Bronchial epithelial cell (primary cell): ENCODE measurements at regions not wholly inside any gene's neighbourhood (a gene's known extent, or its start where the extent isn't known, plus 50 kb on each side); places are given as distances from the start of the nearest gene placed in this dataset.

Source experiments
- DNase-seq: peaks from one replicate; pipeline ENCODE4 v3.0.0-alpha.2; 2010; ENCODE audit warnings: low read depth
- FAIRE-seq: peaks from 2 replicates; lab custom pipeline; 2011; peaks lifted over from hg19 to GRCh38; lab: Jason Lieb, UNC
- H3K27me3 ChIP-seq: 2 replicates; pipeline ENCODE4 v1.5.1; 2011; ENCODE audit warnings: low read length; ENCODE audit not compliant: control insufficient read depth, insufficient read depth
- H3K36me3 ChIP-seq: 2 replicates; pipeline ENCODE4 v1.5.1; 2011; ENCODE audit warnings: low read length; ENCODE audit not compliant: control insufficient read depth, insufficient read depth
- H3K4me3 ChIP-seq: 2 replicates; pipeline ENCODE4 v1.5.1; 2011; ENCODE audit warnings: mild to moderate bottlenecking, low read depth, low read length, control low read depth
- TF ChIP-seq, protein P1 (sequence below): IDR thresholded peaks from 2 replicates; pipeline ENCODE4 v1.5.1; 2011; ENCODE audit warnings: mild to moderate bottlenecking, moderate library complexity, low read length, control low read depth, inconsistent platforms; ENCODE audit not compliant: insufficient read depth, severe bottlenecking

DNA sequence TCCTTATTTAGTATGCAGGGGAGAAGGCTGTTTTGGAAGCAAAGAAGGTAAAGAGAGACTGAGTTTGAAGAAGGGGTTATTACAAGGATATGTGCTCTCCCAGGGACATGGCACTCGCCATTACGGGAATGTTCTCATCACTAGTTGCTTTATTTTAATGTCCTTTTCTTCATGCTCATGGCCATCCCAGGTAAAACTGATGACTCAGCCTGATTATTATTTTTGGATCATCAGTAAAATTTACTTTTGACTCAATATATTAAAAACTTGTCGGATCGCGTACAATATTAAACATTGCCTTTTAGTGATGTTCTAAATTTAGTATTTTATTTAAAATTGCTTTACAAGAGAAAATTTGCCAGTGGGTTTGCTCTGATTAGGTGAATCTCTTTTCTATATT is 414.7 kb downstream of the TLE4 start:
- FAIRE-seq (no peak), DNase-seq (no peak)
- Histone ChIP-seq H3K4me3 (no peak overlapping the region), H3K27me3 (no peaks in the 10 kb centered on the region), H3K36me3 (no peaks in the 10 kb centered on the region)
- TF ChIP-seq, protein P1, sequence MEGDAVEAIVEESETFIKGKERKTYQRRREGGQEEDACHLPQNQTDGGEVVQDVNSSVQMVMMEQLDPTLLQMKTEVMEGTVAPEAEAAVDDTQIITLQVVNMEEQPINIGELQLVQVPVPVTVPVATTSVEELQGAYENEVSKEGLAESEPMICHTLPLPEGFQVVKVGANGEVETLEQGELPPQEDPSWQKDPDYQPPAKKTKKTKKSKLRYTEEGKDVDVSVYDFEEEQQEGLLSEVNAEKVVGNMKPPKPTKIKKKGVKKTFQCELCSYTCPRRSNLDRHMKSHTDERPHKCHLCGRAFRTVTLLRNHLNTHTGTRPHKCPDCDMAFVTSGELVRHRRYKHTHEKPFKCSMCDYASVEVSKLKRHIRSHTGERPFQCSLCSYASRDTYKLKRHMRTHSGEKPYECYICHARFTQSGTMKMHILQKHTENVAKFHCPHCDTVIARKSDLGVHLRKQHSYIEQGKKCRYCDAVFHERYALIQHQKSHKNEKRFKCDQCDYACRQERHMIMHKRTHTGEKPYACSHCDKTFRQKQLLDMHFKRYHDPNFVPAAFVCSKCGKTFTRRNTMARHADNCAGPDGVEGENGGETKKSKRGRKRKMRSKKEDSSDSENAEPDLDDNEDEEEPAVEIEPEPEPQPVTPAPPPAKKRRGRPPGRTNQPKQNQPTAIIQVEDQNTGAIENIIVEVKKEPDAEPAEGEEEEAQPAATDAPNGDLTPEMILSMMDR, result no peak

DNA sequence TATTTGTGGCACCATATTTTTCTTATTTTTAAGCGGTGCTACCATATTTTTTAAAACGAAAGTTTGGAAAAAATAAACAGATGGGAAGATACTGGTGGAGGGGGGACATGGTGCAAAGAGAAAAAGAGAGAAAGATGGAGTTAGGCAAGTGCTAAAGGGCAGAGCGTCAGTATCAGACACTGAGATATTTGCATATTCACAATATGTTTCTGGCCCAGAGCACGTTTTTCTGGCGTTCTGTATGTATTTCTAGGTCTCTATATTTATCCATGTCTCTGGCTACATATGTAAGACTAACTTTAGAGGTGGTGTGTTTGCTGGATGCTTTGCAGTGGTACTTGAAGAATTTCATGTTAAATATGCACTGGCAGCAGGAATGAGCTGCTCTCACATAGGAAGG is 414.0 kb downstream of the TLE4 start:
- FAIRE-seq (no peak), DNase-seq (no peak)
- no peaks in the 10 kb centered on the region for H3K27me3 ChIP-seq
- no peaks in the 10 kb centered on the region for H3K36me3 ChIP-seq
- no peak overlapping the region for H3K4me3 ChIP-seq
- TF ChIP-seq, protein P1, result no peak

DNA sequence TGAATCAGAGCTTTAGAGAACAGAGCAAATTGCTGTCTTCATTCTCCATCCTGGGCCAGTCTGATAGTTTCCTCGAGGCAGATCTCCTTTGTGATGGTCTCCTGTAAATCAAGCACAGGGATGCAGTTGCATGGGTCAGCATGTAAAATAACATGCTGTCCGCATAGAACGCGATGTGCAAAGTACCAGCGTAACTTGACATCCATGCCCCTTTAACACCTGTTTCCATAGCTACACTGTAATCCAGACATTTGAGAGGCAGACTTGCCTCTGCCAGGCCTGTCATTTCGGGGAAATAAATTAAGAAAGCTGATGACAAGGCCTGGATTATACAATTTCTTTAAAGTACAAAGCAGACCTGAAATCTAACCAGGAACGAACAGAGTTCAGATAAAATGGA is 413.5 kb downstream of the TLE4 start:
- FAIRE-seq, result no peak
- H3K36me3 ChIP-seq, result no peaks in the 10 kb centered on the region
- no peaks in the 10 kb centered on the region for H3K27me3 ChIP-seq
- no peak overlapping the region for H3K4me3 ChIP-seq
- TF ChIP-seq, protein P1, result no peak
- DNase-seq, result no peak

DNA sequence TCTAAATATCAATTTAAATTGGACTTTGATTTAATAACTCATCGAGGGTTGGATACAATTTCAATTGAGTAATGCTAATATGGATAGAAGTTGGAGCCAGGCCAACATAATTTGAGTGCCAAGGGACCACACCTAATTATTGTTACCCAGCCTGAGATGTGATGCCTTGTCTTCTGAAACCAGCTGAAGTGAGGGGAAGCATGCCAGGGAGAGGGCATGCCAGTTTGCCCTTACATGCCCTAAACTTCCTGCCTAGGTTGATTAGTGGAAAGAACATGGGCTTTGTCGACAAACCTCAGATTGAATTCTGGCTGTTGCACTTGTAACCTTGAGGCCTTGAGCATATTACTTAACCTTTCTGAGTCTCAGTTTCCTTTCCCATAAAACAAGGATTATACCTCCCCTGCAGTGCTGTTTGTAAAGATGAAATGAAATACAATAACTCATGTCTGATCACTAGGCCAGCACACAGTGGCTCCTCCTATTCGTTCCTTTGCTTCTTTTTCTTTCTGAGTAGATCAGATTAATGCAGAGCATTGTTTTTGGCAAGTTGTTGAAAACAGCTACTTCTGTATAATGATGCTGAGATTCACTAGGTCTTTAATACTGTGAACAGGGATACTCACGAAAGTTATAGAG is 412.8 kb downstream of the TLE4 start:
- FAIRE-seq (no peak), DNase-seq (peak; percentile 60)
- TF ChIP-seq, protein P1, result no peak
- H3K4me3 ChIP-seq, result no peak overlapping the region
- H3K36me3 ChIP-seq, result no peaks in the 10 kb centered on the region
- no peaks in the 10 kb centered on the region for H3K27me3 ChIP-seq

DNA sequence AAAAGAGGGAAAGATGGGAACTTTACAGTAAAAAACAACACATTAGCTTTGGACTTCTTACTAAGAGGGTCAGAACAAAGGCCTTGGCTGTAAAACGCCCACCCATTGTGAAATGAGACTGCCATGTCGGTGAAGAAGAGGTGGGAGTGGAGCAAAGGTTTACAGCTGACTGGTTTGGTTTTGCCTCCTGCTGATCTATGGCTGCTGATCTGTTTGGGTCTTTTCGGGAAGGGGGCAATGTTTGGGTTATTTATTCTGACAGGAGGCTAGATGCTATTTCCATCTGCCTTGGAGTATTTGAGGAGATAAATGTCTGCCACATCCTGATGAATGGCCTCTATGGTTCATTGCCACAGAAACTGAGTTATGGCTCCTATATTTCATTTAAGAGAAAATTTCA is 408.7 kb downstream of the TLE4 start:
- TF ChIP-seq, protein P1, result no peak
- H3K4me3 ChIP-seq, result no peak overlapping the region
- no peak for FAIRE-seq
- H3K36me3 ChIP-seq, result no peaks in the 10 kb centered on the region
- DNase-seq, result no peak
- no peaks in the 10 kb centered on the region for H3K27me3 ChIP-seq
